ENCODE measurements at regions not wholly inside any gene's neighbourhood (a gene's known extent, or its start where the extent isn't known, plus 50 kb on each side); places are given as distances from the start of the nearest gene placed in this dataset.
"Not testable (repeated sequence)": the region's sequence is repeated elsewhere in the genome, so short reads cannot be mapped to it uniquely, and the experiment has no call there.

DNA sequence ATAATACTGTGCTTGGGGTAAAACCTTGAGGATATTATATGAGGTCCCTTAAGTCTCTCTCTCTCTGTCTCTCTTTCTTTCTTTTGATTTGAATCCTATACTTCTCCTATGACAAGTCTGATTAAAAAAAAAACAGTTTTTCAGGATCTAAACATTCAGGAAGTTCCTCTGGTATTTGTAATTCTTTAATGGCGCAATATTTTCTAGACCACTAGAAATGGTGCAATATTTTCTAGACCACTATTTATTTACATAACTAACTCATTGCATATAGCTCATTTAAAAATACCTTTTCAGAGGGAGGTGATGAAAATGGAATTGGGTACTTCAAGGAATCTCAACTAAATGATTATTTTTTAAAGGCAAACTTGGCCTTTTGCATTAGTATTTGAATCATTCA, 1235.3 kb downstream of the GATA3 start:
- no peak for DNase-seq (ENCODE audit: low read depth)

DNA sequence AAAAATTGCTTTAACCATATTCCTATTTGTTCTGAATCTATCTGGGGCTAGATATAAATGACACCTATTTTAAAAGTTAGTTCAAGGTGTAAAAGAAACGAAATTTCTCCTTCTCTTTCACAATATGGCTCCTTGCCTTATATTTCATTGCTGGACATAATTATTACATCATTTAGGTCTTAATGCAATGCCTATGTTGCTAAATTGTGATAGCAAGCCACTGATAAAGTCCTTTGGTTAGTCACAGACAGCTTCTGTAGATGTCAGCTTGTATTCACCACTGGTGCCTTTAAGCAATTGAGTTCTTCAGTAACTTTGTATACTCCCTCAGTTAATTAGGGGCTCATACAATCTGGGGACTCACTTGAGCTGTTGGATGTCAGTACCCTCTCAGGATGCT, 1236.6 kb downstream of the GATA3 start:
- no peak for DNase-seq (ENCODE audit: low read depth)

DNA sequence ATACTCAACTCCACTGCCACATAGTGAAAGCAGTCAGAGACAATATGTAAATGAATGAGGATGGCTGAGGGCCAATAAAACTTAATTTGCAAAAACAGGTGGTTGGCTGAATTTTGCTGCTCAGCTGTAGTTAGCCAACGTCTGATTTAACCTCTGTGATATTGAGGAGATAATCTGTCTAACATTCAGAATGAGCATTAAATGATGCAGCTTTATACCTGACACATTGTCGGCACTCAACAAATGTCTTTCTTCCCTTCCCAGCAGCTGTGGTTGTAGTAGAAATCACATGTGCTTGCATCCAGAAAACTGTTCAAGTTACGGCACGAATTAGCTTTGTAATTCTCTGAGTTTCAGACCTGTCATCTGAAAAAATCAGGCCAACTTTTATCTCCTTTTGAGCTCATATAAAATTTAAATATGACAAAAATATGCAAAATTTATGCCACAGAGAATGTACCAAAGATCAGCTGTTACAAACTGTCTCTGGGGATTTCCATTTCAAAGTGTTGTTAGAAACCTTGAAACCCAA, 1239.7 kb downstream of the GATA3 start:
- no peak for DNase-seq (ENCODE audit: low read depth)

DNA sequence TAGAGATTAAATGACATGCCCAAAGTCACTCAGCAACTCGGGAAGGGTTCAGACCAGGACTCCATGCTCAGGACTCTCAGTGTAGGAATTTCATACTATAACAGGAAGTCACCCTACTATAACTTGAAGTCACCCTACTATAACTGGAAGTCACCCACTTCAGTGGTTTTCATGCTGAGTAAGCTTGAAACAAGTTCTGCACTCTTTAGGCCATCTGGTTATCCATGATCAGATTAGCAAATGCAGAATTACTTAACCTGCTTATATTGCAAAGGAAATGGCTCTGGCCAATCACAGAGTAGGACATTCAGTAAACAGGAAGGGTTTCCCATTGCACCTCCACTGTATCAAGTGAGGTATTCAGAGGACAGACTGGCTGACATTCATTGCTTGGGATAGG, 1240.4 kb downstream of the GATA3 start:
- no peak for DNase-seq (ENCODE audit: low read depth)

DNA sequence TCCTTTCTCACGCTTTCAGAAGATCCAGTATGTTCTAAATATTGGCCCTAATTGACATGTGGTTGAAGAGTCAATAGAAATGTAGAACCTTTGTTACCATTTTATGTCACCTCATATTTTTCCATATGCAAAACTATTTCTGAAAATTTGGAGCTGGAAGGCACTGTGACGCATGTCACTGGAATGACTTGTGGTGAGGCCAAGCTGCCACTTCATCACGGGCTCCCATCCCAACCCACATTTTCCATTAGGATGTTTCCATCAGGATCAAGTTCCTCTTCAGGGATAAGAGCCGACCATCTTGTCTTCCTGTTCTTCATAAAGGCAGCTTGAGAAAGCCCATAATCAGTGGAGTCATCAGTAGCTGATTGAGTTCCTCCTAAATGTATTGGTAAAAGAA, 1241.7 kb downstream of the GATA3 start:
- DNase-seq (ENCODE audit: low read depth): no peak

DNA sequence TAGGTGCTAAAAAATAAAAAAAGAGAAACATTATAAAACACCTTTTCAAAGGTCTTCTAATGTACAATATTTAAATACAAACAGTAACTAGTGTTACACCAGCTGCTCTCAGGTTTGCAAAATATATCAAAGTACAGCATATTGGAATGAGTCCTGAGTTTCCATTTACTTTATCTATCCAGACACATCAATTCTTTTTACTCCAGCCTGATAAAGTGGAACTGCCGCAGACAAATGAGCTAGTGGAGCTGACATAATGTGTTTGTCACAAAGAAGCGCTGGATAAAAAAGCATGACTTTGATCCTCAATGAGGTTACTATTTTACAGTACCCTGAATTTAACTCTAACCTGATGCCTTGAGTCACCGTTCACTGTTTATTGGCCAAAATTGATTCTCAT, 1243.1 kb downstream of the GATA3 start:
- no peak for DNase-seq (ENCODE audit: low read depth)

DNA sequence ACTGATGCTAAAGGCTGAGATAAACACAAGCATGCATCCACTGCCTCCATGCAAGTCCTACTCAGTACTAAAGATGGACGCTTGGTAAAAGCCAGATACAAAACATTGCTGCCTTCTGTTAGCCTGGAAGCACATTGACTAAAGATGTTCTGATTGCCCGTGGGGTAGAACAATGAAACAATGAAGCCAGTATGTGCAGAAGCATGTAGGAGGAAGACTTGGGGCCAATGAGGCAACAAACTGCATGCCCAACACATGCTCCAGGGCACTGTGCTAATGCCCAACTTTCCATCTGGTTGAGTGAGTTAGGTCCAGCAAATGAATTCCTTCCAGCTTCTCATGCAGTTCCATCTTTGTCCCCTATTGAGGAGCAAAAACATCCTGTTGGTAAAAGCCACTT, 1245.5 kb downstream of the GATA3 start:
- DNase-seq (ENCODE audit: low read depth): no peak

DNA sequence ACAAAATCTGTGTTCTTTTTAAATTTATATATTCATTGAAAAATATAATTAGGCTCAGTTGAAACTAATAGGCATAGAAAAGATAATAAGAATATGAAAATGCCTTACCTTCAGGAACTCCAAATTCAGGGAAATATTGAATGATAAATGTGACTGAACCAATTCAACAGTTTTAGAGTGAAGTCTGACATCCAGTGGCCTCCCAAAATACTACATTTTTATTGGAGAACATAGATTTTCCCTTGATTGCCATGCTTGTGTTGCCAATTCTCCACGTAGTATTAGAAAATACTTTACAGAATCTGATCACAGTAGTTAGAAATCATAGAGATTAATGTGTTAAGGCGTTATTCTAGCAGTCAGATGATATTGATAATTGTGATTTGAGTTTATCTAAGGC, 1246.7 kb downstream of the GATA3 start:
- DNase-seq (ENCODE audit: low read depth): no peak

DNA sequence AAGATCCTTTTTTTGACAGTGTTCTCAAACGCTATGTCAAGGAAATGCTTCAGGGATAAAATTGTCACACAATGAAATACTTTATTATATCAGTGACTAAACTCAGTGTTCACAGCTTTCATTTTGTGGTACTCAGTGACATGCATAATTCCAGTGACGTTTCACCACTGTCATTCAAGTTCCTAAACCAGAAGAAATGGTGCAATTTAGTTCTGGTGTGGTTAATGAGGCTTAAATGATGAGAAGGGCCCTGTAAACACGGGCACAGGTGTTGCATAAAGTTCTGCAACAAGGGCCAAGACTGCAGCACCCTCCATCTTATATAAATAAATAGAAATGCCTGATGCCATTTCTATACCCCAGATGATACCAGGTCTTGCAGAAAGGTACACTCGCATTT, 1247.1 kb downstream of the GATA3 start:
- DNase-seq (ENCODE audit: low read depth): no peak

DNA sequence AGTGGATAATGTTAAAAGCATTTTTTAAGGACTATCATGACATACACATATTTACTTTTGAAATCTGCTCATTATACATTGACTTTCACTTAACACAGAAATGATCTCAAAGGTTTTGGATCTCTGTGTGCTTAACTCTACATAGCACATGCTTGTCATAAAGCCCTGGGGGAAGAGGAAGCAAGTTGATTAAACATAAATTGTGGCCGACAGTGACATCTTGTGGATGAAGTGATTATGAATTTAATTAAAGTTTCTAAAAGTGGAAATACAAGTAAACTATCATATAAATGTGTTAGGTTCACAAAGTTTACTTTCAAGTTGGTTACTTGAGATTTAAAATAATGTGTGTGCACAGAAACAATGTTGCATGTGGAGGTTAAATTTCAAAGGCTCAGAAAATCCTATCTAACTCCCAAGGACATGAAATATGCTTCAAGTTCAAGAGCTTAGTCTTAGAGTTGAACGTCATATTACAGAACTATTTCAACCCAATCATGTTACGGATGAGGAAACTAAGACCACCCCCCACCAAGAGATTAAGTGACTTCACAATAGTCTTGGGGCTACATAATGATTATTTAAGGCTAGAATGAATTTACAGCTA, 1247.8 kb downstream of the GATA3 start:
- DNase-seq (ENCODE audit: low read depth): no peak

DNA sequence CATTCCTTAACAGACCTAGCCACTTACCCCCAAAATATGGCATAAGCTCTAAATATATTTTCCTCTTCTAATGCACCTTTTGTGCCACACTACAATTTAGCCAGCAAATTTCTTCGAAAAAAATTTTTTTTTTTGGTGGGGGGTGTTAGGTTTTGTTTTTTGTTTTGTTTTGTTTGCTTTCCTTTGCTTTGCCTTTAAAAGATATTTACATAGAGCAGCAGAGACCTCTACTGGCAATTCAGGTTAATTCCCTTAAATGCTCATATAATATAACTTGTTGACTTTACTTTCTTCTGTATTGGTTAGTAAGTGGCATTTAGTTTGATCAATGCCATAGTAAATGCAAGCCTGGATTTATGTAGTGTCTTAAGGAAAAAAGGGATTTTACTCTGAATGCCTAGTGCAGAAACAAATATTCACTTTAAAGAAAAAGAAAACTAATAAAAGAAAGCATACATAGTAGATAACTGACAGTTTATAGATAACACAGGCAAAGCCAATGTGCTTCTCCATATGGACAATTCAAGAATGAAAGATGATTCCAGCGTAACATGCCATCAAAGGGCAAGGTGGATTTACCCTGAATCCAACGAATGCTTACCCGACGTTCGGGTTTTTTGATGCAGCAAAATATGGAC, 1250.6 kb downstream of the GATA3 start:
- no peak for DNase-seq (ENCODE audit: low read depth)

DNA sequence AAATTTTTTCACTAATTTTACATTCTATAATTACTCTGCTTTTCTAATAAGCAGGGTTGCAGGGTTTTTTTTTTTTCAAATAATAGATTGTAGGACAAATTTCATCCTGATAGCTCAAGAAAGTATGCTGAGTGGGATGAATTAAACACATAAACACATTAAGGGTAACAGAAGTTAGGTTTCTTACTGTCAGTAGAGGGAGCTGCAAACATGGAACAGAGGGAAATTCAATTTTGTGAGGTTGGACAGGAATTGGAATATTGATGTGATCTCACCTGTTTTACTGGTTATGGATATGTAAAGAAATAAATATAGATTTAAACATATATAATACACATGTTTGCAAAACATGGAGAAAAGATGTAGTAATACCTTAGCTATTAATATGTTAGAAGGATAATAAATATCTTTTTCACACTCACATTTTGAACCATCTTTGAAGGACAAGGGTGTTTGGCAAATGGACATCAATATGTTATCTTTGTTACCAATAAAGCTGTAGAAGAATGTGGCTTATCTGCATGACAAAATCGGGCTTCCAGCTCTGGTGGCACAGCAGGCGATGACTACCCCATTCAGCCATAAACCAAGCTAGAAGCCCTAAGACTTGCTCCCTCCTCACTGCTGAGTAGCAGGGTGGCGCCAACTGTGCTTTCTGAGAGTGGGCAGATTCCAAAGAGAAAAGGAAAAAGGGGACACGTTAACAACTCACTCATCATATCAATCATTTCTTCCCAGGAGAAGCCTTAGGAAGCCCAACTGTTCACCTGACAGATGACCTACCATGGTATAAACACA, 1257.4 kb downstream of the GATA3 start:
- DNase-seq (ENCODE audit: low read depth): no peak

DNA sequence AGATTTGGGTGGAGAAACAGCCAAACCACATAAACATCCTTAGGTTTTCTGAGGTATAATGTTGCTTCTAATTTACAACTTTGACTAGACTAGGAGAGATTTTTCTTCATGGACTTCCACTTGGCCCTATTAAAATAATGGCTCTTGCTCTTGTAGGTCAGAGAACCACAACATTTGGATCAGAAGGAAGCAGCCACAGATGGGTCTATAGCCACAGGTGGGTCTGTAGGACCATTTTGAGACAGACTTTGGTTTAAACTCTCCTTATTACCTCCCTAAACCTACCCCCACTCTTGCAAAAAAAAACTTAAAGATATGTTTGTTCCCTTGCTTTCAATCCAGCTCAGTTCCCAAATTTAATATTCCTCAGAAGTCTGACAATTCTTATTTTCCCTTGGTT, 1260.8 kb downstream of the GATA3 start:
- no peak for DNase-seq (ENCODE audit: low read depth)

DNA sequence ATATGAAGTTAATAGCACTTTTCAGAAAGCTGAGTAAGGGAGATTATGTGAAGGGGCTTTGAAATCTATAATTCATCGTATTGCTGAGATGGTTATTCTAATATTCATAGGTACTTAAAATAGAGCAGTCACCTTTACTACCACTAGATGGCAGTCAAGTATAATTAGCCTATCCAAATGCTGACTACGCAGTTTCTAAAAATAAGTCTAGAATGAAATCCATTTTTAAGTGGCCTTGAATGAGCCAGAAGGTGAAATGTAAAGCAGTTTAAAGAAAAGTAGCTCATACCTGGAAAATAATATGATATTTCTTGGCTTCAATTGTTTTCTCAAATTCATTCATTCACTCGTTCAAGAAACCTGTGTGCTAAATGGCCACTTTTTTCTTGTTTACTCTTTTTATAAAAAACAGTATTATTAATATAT, 1277.1 kb downstream of the GATA3 start:
- DNase-seq (ENCODE audit: low read depth): no peak

DNA sequence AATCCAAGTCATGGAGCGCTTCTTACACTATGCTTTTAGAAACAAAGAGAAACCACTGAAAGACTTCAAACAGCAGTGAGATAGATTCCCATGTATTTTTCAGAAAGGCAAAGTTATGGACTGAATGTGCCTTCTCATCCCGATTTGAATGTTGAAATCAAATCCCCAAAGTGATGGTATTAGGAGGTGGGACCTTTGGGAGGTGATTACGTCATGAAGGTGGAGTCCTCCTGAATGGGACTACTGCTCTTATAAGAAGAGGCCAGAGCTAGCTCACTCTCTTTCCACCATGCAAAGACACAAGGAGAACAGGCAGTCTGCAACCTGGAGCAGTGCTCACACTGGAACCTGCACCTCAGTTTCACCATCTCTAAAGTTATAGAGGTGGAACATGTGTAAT, 1279.8 kb downstream of the GATA3 start:
- DNase-seq (ENCODE audit: low read depth): no peak

DNA sequence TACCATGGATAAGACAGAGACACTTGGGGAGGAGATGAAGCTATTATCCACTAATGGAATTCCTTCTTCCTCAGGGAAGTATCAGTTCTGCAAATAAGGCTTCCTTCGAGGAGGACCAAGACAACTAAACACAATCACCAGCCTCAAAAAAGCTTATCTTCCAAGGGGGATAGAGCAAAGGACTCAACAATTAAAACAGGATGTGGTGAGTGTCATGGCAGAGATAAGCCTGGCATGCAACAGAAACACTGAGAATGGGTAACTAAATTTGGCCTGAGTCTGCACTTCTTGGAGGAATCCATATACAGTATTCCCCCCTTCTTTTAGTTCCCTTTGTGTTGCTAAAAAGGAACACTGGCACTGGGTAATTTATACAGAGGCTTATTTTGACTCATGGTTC, 1285.2 kb downstream of the GATA3 start:
- DNase-seq (ENCODE audit: low read depth): no peak

DNA sequence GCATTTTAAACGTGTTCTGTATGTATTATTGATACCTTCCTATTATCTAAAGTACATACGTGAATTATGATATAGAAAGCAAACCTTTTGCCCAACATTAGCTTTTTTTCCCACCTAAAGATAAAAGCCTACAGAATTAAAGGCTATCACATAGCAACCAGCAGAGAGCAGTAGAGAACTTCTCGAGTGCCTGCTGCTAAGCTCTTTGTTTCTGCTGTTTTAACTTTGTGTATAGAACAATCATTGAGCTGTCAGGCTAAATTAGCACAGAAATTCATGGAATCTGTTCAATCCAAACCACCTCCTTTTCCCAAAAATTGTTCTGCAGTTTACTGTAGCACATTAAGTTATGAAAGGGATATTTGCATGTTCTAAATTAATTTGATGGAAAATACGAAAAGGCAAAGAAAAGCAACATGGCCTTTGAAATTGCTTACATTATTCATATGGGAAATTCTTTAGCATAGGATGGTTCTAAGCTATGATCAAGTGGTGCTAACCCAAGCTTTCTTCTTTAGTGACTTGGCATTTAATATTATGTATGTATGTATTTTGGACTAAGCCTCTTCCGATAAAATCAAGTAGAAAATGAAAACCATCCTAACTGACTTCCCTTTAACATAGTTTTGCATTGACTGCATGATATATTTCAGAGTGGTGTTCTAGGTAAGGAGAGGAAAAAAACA, 1288.5 kb downstream of the GATA3 start:
- DNase-seq (ENCODE audit: low read depth): no peak

DNA sequence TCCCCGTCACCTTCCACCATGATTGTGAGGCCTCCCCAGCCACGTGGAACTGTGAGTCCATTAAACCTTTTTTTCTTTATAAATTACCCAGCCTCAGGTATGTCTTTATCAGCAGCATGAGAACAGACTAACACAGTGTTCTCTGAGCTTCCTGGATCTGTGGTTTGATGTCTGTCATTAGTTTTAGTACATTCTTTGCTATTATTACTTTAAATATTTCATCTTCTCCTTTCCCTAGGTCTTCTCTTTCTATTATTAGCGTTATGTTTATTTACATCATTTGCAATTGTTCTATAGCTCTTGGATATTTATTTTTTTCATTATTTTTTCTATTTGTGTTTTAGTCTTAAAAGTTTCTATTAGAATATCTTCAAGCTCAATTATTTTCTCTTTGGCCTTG, 1293.4 kb downstream of the GATA3 start:
- DNase-seq (ENCODE audit: low read depth): not testable (repeated sequence)

DNA sequence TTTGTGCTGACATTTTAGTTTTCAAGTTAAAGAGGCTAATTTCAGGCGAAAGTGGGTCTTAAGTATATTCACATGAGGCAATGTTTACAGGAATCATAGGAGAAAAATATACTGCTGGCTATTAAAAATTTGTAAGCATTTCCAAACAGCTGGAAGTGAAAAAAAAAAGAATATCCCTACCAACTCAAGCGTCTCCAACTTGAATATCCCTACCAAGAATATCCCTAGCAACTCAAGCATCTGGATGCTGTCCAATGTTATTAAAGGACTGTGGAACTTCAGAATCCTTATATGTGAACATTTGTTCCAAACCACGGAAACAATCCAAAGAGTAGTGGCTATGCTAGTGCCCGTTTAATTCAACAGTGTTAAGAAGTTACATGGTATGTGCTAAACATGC, 1303.0 kb downstream of the GATA3 start:
- DNase-seq (ENCODE audit: low read depth): no peak

DNA sequence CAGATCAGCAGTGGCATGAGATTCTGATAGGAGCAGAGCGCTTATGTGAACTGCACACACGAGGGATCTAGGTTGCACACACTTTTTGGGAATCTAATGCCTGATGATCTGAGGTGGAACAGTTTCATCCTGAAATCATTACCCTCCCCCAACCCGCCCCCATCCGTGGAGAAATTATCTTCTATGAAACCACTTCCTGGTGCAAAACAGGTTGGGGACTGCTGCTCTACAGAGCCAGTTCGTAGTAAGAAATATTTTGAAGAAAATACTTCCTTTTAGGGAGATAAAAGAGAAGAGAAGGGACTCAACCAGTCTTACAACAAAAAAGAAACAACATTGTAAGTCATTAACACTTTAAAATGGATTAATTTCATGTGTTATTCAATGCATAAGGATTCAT, 1308.2 kb downstream of the GATA3 start:
- DNase-seq (ENCODE audit: low read depth): no peak

DNA sequence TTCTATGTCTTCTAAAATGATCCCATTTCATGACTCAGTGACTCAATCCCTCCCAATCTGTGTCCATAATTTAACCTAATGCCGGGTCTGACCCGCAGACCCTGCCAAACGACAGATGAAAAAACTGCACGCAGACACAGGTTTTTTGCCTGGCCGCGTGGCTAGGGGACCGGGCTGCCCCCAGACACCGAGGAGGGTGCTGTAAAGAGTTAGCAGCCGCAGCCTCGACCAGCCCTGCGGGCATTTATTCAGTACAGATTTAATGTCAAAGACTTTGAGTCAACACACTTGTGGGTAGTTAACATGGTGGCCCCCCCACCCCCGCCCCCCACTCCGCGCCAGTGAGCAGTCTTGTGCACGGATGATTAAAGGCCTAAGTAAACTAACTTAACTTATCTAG, 1324.7 kb downstream of the GATA3 start:
- DNase-seq (ENCODE audit: low read depth): no peak

DNA sequence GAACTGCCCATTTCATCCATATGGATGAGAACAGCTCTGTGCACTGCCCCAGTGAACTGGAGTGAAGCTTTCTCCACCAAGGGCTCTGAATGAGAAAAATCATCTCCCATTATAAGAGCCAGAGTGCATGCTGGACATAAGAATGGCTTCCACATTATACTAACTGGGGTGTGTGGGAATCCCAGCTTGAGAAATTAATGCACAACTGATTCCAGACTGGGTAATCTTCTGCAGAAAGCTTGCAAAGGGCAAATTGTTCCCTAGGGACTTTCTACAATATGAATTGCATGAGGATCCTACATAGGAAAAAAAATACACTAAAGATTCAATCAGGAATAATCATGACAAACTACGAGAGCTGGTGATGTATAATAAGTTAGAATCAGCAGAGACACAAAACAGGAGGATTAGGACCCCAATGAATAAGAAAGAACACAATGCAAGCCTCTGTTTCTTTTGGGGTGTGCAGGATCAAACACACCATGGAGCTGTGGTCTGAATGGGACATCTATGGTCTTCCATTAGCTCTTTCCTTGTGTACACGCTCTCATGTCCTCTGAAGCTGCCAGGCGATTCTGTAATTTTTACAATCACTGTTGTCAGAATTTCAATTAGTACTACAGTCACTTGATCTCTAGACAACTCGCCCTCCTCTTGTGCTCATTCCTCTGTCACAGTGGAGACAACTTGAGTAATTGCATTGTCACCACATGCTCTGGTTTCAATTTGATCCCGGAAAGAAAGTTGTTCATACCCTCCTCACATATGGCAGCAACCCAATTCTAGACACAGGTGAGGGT, 1327.4 kb downstream of the GATA3 start:
- DNase-seq (ENCODE audit: low read depth): no peak

Measured in stimulated activated CD8-positive, alpha-beta memory T cell treated with anti-CD3 and anti-CD28 coated beads, Interleukin-15, amount 100 ng/mL, for 24 hours (primary cell).